ENCODE measurements at regions not wholly inside any gene's neighbourhood (a gene's known extent, or its start where the extent isn't known, plus 50 kb on each side); places are given as distances from the start of the nearest gene placed in this dataset.

- peaks cover 58% of the 10 kb centered on the region for H3K4me1 Mint-ChIP-seq (ENCODE audit: low read depth)
- no peak for DNase-seq
- TF ChIP-seq CTCF (IDR thresholded peaks at IDR 0.05) = no peak
- H3K27ac Mint-ChIP-seq = no peak overlapping the region
- H3K4me3 Mint-ChIP-seq = no peak overlapping the region
- H3K9me3 Mint-ChIP-seq = no peaks in the 10 kb centered on the region
- no peaks in the 10 kb centered on the region for H3K27me3 Mint-ChIP-seq (ENCODE audit: insufficient read depth)
- H3K36me3 Mint-ChIP-seq (ENCODE audit: low read depth) = no peaks in the 10 kb centered on the region
Measured at GRCh38 chr6:128659276-128659675, 138.9 kb upstream of the PTPRK start.

- TF ChIP-seq CTCF (IDR thresholded peaks at IDR 0.05) = no peak
- Mint-ChIP-seq H3K27ac (peak overlapping the region; percentile 76), H3K9me3 (no peaks in the 10 kb centered on the region), H3K36me3 (ENCODE audit: low read depth) (no peaks in the 10 kb centered on the region), H3K4me1 (ENCODE audit: low read depth) (peaks cover 58% of the 10 kb centered on the region), H3K27me3 (ENCODE audit: insufficient read depth) (no peaks in the 10 kb centered on the region), H3K4me3 (peak overlapping the region; percentile 17; the same call in 1 of the 2 replicates)
- peak; percentile 6 for DNase-seq
Measured at GRCh38 chr6:128657181-128657580, 136.8 kb upstream of the PTPRK start.

- Mint-ChIP-seq H3K9me3 (no peaks in the 10 kb centered on the region), H3K4me3 (peak overlapping the region; percentile 61), H3K4me1 (ENCODE audit: low read depth) (peaks cover 58% of the 10 kb centered on the region), H3K36me3 (ENCODE audit: low read depth) (no peaks in the 10 kb centered on the region; the same call in 1 of the 2 replicates), H3K27ac (peak overlapping the region; percentile 96), H3K27me3 (ENCODE audit: insufficient read depth) (no peaks in the 10 kb centered on the region; the same call in 1 of the 2 replicates)
- peak; percentile 89 for DNase-seq
- no peak for TF ChIP-seq CTCF (IDR thresholded peaks at IDR 0.05)
Measured at GRCh38 chr6:128655978-128656498, 135.6 kb upstream of the PTPRK start.

- no peak for TF ChIP-seq CTCF (IDR thresholded peaks at IDR 0.05)
- H3K36me3 Mint-ChIP-seq (ENCODE audit: low read depth) = no peaks in the 10 kb centered on the region; the same call in 1 of the 2 replicates
- no peak for DNase-seq
- H3K27me3 Mint-ChIP-seq (ENCODE audit: insufficient read depth) = no peaks in the 10 kb centered on the region; the same call in none of the 2 replicates
- H3K9me3 Mint-ChIP-seq = no peaks in the 10 kb centered on the region
- H3K4me1 Mint-ChIP-seq (ENCODE audit: low read depth) = peaks cover 9% of the 10 kb centered on the region; the same call in 1 of the 2 replicates
- no peak overlapping the region for H3K4me3 Mint-ChIP-seq
- H3K27ac Mint-ChIP-seq = no peak overlapping the region
Measured at GRCh38 chr6:128648022-128648598, 127.7 kb upstream of the PTPRK start.

GRCh38 chr6:128642132-128642531 lies 121.7 kb upstream of the PTPRK start:
- Mint-ChIP-seq H3K9me3 (no peaks in the 10 kb centered on the region), H3K27ac (no peak overlapping the region), H3K4me3 (no peak overlapping the region), H3K4me1 (ENCODE audit: low read depth) (peaks cover 22% of the 10 kb centered on the region), H3K36me3 (ENCODE audit: low read depth) (no peaks in the 10 kb centered on the region), H3K27me3 (ENCODE audit: insufficient read depth) (no peaks in the 10 kb centered on the region)
- TF ChIP-seq CTCF (IDR thresholded peaks at IDR 0.05) = no peak
- DNase-seq = no peak
